ENCODE measurements at regions not wholly inside any gene's neighbourhood (a gene's known extent, or its start where the extent isn't known, plus 50 kb on each side); places are given as distances from the start of the nearest gene placed in this dataset.

- no peak for DNase-seq
- ATAC-seq: no peak
Observed at GRCh38 chr1:95323123-95323522, 89.1 kb downstream of the RWDD3 start.

DNA sequence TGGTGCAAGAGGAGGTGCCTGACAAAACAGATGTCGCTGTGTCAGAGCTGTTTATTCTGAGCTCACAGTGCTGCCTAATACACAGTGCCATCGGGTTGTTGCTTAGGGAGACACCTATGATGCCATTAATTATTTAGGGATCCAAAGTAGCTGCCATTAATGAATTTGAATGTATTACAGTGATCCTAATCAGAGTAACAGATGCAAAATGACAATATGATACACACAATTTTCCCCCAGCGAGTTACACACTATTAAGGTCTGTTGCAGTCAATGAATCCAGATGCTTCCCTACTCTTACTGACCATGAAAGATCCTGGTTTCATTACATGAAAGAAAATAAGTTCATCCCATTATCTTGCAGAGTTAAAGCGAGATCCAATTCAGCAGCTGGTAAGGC is 91.3 kb downstream of the RWDD3 start:
- H3K27me3 ChIP-seq: no peaks in the 10 kb centered on the region
- intact Hi-C loops (cut with DNase I): no loop called here
- 67 to 69% methylated on average over 4 of the region's 4 CpGs for WGBS, 2 donors
- no peak overlapping the region for H3K4me3 ChIP-seq
- no peak for ATAC-seq
- H3K36me3 ChIP-seq (replicated peaks in 1 of 2; ENCODE audit: insufficient read depth in 1 of 2, low read depth in 2 of 2): no peaks in the 10 kb centered on the region
- no peak overlapping the region for H3K27ac ChIP-seq
- H3K9me3 ChIP-seq: no peaks in the 10 kb centered on the region
- no peak for DNase-seq
- H3K4me1 ChIP-seq: no peaks in the 10 kb centered on the region
- TF ChIP-seq CTCF (IDR thresholded peaks at IDR 0.05): no peak
- TF ChIP-seq POLR2A (IDR thresholded peaks at IDR 0.05): no peak

More at GRCh38 chr1:95323123-95323522, 89.1 kb downstream of the RWDD3 start:
- 35 to 62% methylated on average over 1 of the region's 1 CpG for whole genome bisulfite sequencing, 2 donors
- intact Hi-C loops (cut with DNase I): no loop called here
- TF ChIP-seq CTCF (IDR thresholded peaks at IDR 0.05): no peak
- no peak for TF ChIP-seq POLR2A (IDR thresholded peaks at IDR 0.05)
- Histone ChIP-seq H3K27me3 (no peaks in the 10 kb centered on the region), H3K9me3 (no peaks in the 10 kb centered on the region), H3K4me3 (no peak overlapping the region), H3K27ac (no peak overlapping the region), H3K4me1 (no peaks in the 10 kb centered on the region), H3K36me3 (replicated peaks in 1 of 2; ENCODE audit: insufficient read depth in 1 of 2, low read depth in 2 of 2) (no peaks in the 10 kb centered on the region)

DNA sequence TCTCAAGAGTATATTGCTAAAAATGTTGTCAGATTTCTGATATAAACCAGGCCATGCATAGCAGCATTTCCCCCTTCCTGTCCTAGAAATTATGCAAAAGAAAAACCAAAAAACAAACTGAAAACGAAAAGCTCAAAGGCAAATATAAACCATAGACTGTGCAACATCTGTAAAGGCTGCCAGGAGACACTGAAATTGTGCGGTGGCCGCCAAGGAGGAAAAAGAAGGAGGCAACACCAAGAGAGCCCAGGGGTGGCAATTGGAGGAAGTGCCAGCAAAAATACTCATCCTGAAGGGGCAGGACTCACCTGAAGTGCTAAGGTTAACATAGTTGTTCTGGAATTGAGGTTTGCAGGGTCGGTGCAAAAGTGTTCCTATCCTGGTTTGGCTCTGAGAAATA is 92.0 kb downstream of the RWDD3 start:
- intact Hi-C loops (cut with DNase I): no loop called here
- TF ChIP-seq POLR2A (IDR thresholded peaks at IDR 0.05) (no peak), CTCF (IDR thresholded peaks at IDR 0.05) (no peak)
- no peak overlapping the region for H3K27ac ChIP-seq
- no peak for ATAC-seq
- H3K27me3 ChIP-seq: no peaks in the 10 kb centered on the region
- no peaks in the 10 kb centered on the region for H3K36me3 ChIP-seq (replicated peaks in 1 of 2; ENCODE audit: insufficient read depth in 1 of 2, low read depth in 2 of 2)
- H3K9me3 ChIP-seq: no peaks in the 10 kb centered on the region
- WGBS, 2 donors: 46 to 62% methylated on average over 4 of the region's 4 CpGs
- no peak for DNase-seq
- H3K4me3 ChIP-seq: no peak overlapping the region
- H3K4me1 ChIP-seq: no peaks in the 10 kb centered on the region

DNA sequence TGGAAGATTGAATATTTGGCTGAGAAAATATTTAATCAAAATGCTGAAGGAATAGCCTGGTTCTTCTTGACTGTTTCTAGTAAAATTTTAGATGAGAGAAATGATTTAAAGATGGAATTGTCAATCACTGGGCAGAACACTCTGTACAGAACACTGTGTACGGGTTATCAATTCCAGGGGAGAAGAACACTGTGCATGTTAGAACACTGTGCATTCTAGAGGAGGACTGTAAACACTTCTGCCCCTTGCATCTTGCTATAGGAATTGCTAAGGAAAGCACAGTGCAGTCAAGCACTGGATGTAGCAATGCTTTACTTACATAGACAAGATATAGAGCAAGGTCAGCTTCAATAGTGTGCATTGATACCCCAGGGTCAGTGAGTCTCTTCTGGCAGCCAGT is 98.7 kb downstream of the RWDD3 start:
- H3K27ac ChIP-seq: no peak overlapping the region
- no peak for ATAC-seq
- intact Hi-C loops (cut with DNase I): no loop called here
- TF ChIP-seq CTCF (IDR thresholded peaks at IDR 0.05) (no peak), POLR2A (IDR thresholded peaks at IDR 0.05) (no peak)
- H3K4me1 ChIP-seq: no peaks in the 10 kb centered on the region
- no peak overlapping the region for H3K4me3 ChIP-seq
- no peak for DNase-seq
- no peaks in the 10 kb centered on the region for H3K27me3 ChIP-seq
- H3K36me3 ChIP-seq (replicated peaks in 1 of 2; ENCODE audit: insufficient read depth in 1 of 2, low read depth in 2 of 2): no peaks in the 10 kb centered on the region
- H3K9me3 ChIP-seq: no peaks in the 10 kb centered on the region
- 80 to 88% methylated on average over 1 of the region's 1 CpG for WGBS, 2 donors

DNA sequence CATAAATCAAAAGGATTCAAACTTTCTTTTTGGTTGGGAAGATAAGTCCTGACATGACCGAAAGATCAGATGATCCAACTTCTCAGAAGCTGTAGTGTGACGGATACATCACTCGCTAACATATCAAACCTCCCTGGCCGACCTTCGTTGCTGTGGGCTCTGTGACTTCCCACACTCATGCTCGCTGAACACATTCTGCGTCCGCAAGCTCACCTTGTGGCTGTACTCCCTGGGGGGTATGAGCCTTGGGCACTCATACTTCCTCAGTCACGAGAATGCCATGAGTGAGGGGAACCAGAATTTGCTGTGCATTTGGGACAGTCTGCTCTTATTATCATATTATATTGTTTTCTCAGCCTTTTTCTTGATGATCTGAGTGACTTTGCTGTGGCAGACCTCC is 105.4 kb downstream of the RWDD3 start:
- no peaks in the 10 kb centered on the region for H3K9me3 ChIP-seq
- DNase-seq (no peak), ATAC-seq (no peak)
- no peak overlapping the region for H3K27ac ChIP-seq
- H3K36me3 ChIP-seq (replicated peaks in 1 of 2; ENCODE audit: insufficient read depth in 1 of 2, low read depth in 2 of 2): no peaks in the 10 kb centered on the region
- TF ChIP-seq POLR2A (IDR thresholded peaks at IDR 0.05): no peak
- no peak for TF ChIP-seq CTCF (IDR thresholded peaks at IDR 0.05)
- no peaks in the 10 kb centered on the region for H3K4me1 ChIP-seq
- no peaks in the 10 kb centered on the region for H3K27me3 ChIP-seq
- H3K4me3 ChIP-seq: no peak overlapping the region
- intact Hi-C loops (cut with DNase I): no loop called here
- 75 to 83% methylated on average over 9 of the region's 9 CpGs for WGBS, 2 donors
